ENCODE measurements at regions not wholly inside any gene's neighbourhood (a gene's known extent, or its start where the extent isn't known, plus 50 kb on each side); places are given as distances from the start of the nearest gene placed in this dataset.

GRCh38 chr1:164423136-164423535 is 135.8 kb upstream of the PBX1 start:
- TF ChIP-seq CTCF (IDR thresholded peaks at IDR 0.05 in 4 of 5, conservative IDR thresholded peaks at IDR 0.05 in 1 of 5) (no peak), POLR2A (IDR thresholded peaks at IDR 0.05) (no peak)

All from gastrocnemius medialis (tissue), 4 donors.